Stomach (tissue), 4 donors: ENCODE measurements at regions not wholly inside any gene's neighbourhood (a gene's known extent, or its start where the extent isn't known, plus 50 kb on each side); places are given as distances from the start of the nearest gene placed in this dataset.

ENCODE experiments used
- CTCF ChIP-seq, 7 experiments: fragments of 450-650 bp in 4 of 7; fragments of 200-600 bp in 3 of 7; sonication (generic) in 3 of 7; IDR thresholded peaks; one replicate each; pipeline ENCODE4 v1.5.1; 2016 to 2019; ENCODE audit warnings: antibody characterized with exemption in 7 of 7, control low read depth in 2 of 7, mild to moderate bottlenecking in 1 of 7
- POLR2A ChIP-seq, 4 donors: fragments of 450-650 bp; IDR thresholded peaks; one replicate each; pipeline ENCODE4 v1.6.1; 2016; ENCODE audit warnings: antibody characterized with exemption in 4 of 4, control low read depth in 2 of 4, mild to moderate bottlenecking in 1 of 4, moderate library complexity in 1 of 4
- POLR2AphosphoS5 ChIP-seq, 3 donors: sonication (generic); formaldehyde crosslinking; IDR thresholded peaks; one replicate each; pipeline ENCODE4 v1.6.1; 2016; ENCODE audit warnings: antibody characterized with exemption in 3 of 3

DNA sequence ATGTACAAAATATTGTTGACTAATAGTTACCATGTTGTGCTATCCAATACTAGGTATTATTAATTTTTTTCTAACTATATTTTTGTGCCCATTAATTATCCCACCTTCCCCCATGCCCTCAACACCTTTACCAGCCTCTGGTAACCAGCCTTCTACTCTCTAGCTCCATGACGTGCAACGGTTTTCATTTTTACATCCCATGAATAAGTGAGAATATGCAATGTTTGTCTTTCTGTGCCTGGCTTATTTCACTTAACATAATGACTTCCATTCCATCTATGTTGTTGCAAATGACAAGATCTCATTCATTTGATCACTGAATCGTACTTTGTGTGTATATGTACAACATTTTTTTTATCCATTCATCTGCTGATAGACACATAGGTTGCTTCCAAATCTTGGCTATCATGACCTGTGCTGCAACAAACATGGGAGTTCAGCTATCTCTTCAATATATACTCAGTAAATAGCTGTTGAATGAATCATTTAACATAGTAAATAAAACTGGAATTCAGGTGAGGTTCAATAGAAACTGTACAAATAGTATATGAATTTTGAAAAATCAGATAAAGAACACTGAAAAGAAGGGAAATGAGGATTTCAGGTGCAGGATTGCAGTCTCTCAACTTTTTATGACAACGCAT, 509.0 kb upstream of the MIR17HG start:
- TF ChIP-seq CTCF (IDR thresholded peaks at IDR 0.05), result no peak
- no peak for TF ChIP-seq POLR2AphosphoS5 (IDR thresholded peaks at IDR 0.05)
- no peak for TF ChIP-seq POLR2A (IDR thresholded peaks at IDR 0.05)
